B cell (primary cell): ENCODE measurements at regions not wholly inside any gene's neighbourhood (a gene's known extent, or its start where the extent isn't known, plus 50 kb on each side); places are given as distances from the start of the nearest gene placed in this dataset.

Source experiments
- ATAC-seq: fragments of 200-7000 bp; cut with Tn5 transposase; one replicate; pipeline ENCODE4 v1.10.0; 2021; ENCODE audit warnings: low read depth, mild to moderate bottlenecking, moderate number of reproducible peaks, moderate library complexity
- CTCF ChIA-PET: fragments of 350-600 bp; sonication (Branson Sonifier 250); formaldehyde crosslinking; loops from one replicate; lab custom pipeline; 2021; ENCODE audit warnings: antibody characterized with exemption, inconsistent platforms; lab: Charles Lee
- POLR2A ChIA-PET: fragments of 350-600 bp; sonication (Branson Sonifier 250); formaldehyde crosslinking; loops from one replicate; lab custom pipeline; 2021; ENCODE audit warnings: antibody characterized with exemption; lab: Charles Lee
- DNase-seq: peaks from one replicate; pipeline ENCODE4 v3.0.0; 2013
- H2AFZ ChIP-seq: 2 replicates; pipeline ENCODE4 v1.6.1; 2012; ENCODE audit warnings: mild to moderate bottlenecking, low read depth, low read length; ENCODE audit not compliant: insufficient read depth, poor library complexity, severe bottlenecking
- H3K27ac ChIP-seq, 2 donors: 1 replicate in 1 of 2; 2 replicates in 1 of 2; pipeline ENCODE4 v1.5.1; 2012 to 2013; ENCODE audit warnings: low read length in 2 of 2, mild to moderate bottlenecking in 2 of 2, moderate library complexity in 1 of 2
- H3K27me3 ChIP-seq, 4 experiments: fragments of 200-600 bp in 1 of 4; sonication (generic) in 1 of 4; replicated peaks in 1 of 4; 1 replicate in 2 of 4; 2 replicates in 2 of 4; pipeline versions ENCODE4 v1.6.1 to v1.7.0; 2013 to 2016; ENCODE audit warnings: low read length in 3 of 4, mild to moderate bottlenecking in 2 of 4, mixed read lengths in 1 of 4, moderate library complexity in 1 of 4; ENCODE audit not compliant: insufficient read depth in 4 of 4, control insufficient read depth in 3 of 4; ENCODE audit errors: control extremely low read depth in 1 of 4
- H3K36me3 ChIP-seq, 2 experiments: replicated peaks in 1 of 2; 1 replicate in 1 of 2; 2 replicates in 1 of 2; pipeline versions ENCODE4 v1.6.1 to v1.7.1; 2013; ENCODE audit warnings: low read length in 1 of 2; ENCODE audit not compliant: insufficient read depth in 2 of 2, control insufficient read depth in 1 of 2; ENCODE audit errors: control extremely low read depth in 1 of 2, extremely low read depth in 1 of 2
- H3K4me1 ChIP-seq, 2 donors: fragments of 200-600 bp in 1 of 2; sonication (generic) in 1 of 2; 1 replicate in 1 of 2; 2 replicates in 1 of 2; pipeline versions ENCODE4 v1.5.1 to v1.6.1; 2013 to 2017; ENCODE audit warnings: low read length in 2 of 2; ENCODE audit not compliant: control insufficient read depth in 2 of 2, insufficient read depth in 2 of 2
- H3K4me2 ChIP-seq: replicated peaks from 2 replicates; pipeline ENCODE3; 2012; ENCODE audit warnings: mild to moderate bottlenecking, low read depth, low read length; ENCODE audit not compliant: poor library complexity, severe bottlenecking
- H3K4me3 ChIP-seq, 5 experiments: fragments of 200-600 bp in 1 of 5; sonication (generic) in 1 of 5; 1 replicate in 3 of 5; 2 replicates in 2 of 5; pipeline versions ENCODE4 v1.5.1 to v1.7.0; 2011 to 2016; ENCODE audit warnings: low read length in 4 of 5, mild to moderate bottlenecking in 4 of 5, low read depth in 2 of 5, control low read depth in 1 of 5, moderate library complexity in 1 of 5; ENCODE audit not compliant: insufficient read depth in 1 of 5; ENCODE audit errors: control extremely low read depth in 1 of 5, extremely low read depth in 1 of 5
- H3K79me2 ChIP-seq: fragments of 200-600 bp; sonication (generic); one replicate; pipeline ENCODE4 v1.6.0; 2016; ENCODE audit warnings: low read length; ENCODE audit not compliant: control insufficient read depth, insufficient read depth
- H3K9ac ChIP-seq: fragments of 200-600 bp; sonication (generic); 2 replicates; pipeline ENCODE4 v1.6.1; 2017; ENCODE audit warnings: mild to moderate bottlenecking, low read length, moderate library complexity
- H3K9me3 ChIP-seq, 3 donors: one replicate each; pipeline versions ENCODE4 v1.6.1 to v1.7.1; 2013; ENCODE audit warnings: low read length in 2 of 3; ENCODE audit not compliant: control insufficient read depth in 2 of 3, insufficient read depth in 1 of 3; ENCODE audit errors: control extremely low read depth in 1 of 3
- H4K20me1 ChIP-seq: 2 replicates; pipeline ENCODE4 v1.6.0; 2012; ENCODE audit warnings: mild to moderate bottlenecking, low read length; ENCODE audit not compliant: insufficient read depth, control insufficient read depth, poor library complexity, severe bottlenecking
- H3K27ac Mint-ChIP-seq: one replicate; pipeline ENCODE4 v1.8.0; 2021; ENCODE audit warnings: mixed read lengths
- H3K27me3 Mint-ChIP-seq: one replicate; pipeline ENCODE4 v1.8.0; 2021; ENCODE audit warnings: mixed read lengths
- H3K4me1 Mint-ChIP-seq: one replicate; pipeline ENCODE4 v1.8.0; 2021; ENCODE audit warnings: mixed read lengths
- H3K4me3 Mint-ChIP-seq: one replicate; pipeline ENCODE4 v1.8.0; 2021; ENCODE audit warnings: mixed read lengths
- H3K9me3 Mint-ChIP-seq: one replicate; pipeline ENCODE4 v1.8.0; 2022; ENCODE audit warnings: mixed read lengths; ENCODE audit not compliant: insufficient read depth
- CTCF ChIP-seq: fragments of 200-600 bp; IDR thresholded peaks from one replicate; pipeline ENCODE4 v1.8.0; 2022; ENCODE audit warnings: antibody characterized with exemption, mild to moderate bottlenecking
- EZH2 ChIP-seq: IDR thresholded peaks from 2 replicates; pipeline ENCODE4 v1.6.1; 2012; ENCODE audit warnings: borderline replicate concordance, low read depth, mild to moderate bottlenecking, moderate library complexity, low read length; ENCODE audit not compliant: insufficient read depth, poor library complexity, severe bottlenecking
- WGBS: methylation state at CpG from one replicate; pipeline ENCODE4 v1.1.5; 2013; ENCODE audit warnings: missing lambda C conversion rate; ENCODE audit not compliant: insufficient coverage; 5-methylcytosine and 5-hydroxymethylcytosine counted together
- intact Hi-C: fragments of 100-400 bp; cut with micrococcal nuclease; formaldehyde crosslinking; loops from one replicate; pipeline ENCODE4 v1.10.0; 2022

DNA sequence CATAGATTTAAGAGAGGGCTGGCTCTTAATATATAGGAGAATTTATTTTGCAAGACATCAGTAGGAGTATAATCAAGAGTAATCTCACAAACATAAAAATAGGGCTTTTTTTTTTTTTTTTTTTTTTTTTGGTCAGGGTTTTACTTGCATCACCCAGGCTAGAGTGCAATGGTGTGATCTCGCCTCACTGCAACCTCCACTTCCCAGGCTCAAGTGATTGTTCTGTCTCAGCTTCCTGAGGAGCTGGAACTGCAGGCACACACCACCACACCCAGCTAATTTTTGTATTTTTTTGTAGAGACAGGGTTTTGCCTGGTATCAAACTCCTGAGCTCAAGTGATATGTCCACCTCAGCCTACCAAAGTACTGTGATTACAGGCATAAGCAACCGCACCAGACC lies 535.3 kb downstream of the CCSER2 start:
- no peaks in the 10 kb centered on the region for H3K4me1 ChIP-seq
- no peaks in the 10 kb centered on the region for H3K79me2 ChIP-seq
- Mint-ChIP-seq H3K4me1 (no peaks in the 10 kb centered on the region), H3K27me3 (peaks cover 9% of the 10 kb centered on the region), H3K9me3 (peaks cover 4% of the 10 kb centered on the region), H3K27ac (no peak overlapping the region), H3K4me3 (no peak overlapping the region)
- no peaks in the 10 kb centered on the region for H3K27me3 ChIP-seq
- ATAC-seq (no peak), DNase-seq (no peak)
- no peak for TF ChIP-seq CTCF
- TF ChIP-seq EZH2 = no peak
- H3K27ac ChIP-seq = no peak overlapping the region
- no peak overlapping the region for H2AFZ ChIP-seq
- POLR2A ChIA-PET = no interaction called here
- H4K20me1 ChIP-seq = no peaks in the 10 kb centered on the region
- no peak overlapping the region for H3K9ac ChIP-seq
- CTCF ChIA-PET = no interaction called here
- no peak overlapping the region for H3K4me2 ChIP-seq
- intact Hi-C loops = no loop called here
- H3K4me3 ChIP-seq = no peak overlapping the region
- WGBS = no CpG with 5 or more reads among the region's 2 CpGs
- H3K36me3 ChIP-seq = no peaks in the 10 kb centered on the region
- no peaks in the 10 kb centered on the region for H3K9me3 ChIP-seq

- no peak for TF ChIP-seq EZH2
- TF ChIP-seq CTCF = no peak
- H3K4me3 ChIP-seq = no peak overlapping the region
- intact Hi-C loops = no loop called here
- H3K79me2 ChIP-seq = no peaks in the 10 kb centered on the region
- ChIA-PET CTCF (no interaction called here), POLR2A (no interaction called here)
- Mint-ChIP-seq H3K27ac (no peak overlapping the region), H3K4me1 (no peaks in the 10 kb centered on the region), H3K4me3 (no peak overlapping the region), H3K27me3 (no peaks in the 10 kb centered on the region), H3K9me3 (no peaks in the 10 kb centered on the region)
- H2AFZ ChIP-seq = no peak overlapping the region
- H3K9me3 ChIP-seq = no peaks in the 10 kb centered on the region
- no peak overlapping the region for H3K27ac ChIP-seq
- H3K27me3 ChIP-seq = no peaks in the 10 kb centered on the region
- 71% methylated on average over 4 of the region's 4 CpGs for whole genome bisulfite sequencing
- no peaks in the 10 kb centered on the region for H3K4me1 ChIP-seq
- H3K36me3 ChIP-seq = no peaks in the 10 kb centered on the region
- no peak for DNase-seq
- no peak overlapping the region for H3K9ac ChIP-seq
- no peaks in the 10 kb centered on the region for H4K20me1 ChIP-seq
- ATAC-seq = no peak
- H3K4me2 ChIP-seq = no peak overlapping the region
Measured at GRCh38 chr10:84876116-84876999, 548.0 kb downstream of the CCSER2 start.
